SU-DHL-6 (cell line): ENCODE measurements at regions not wholly inside any gene's neighbourhood (a gene's known extent, or its start where the extent isn't known, plus 50 kb on each side); places are given as distances from the start of the nearest gene placed in this dataset.

Experiments
- H2AFZ ChIP-seq: fragments of 200-600 bp; sonication (generic); 2 replicates; pipeline ENCODE4 v1.6.1; 2014; ENCODE audit warnings: low read depth, mild to moderate bottlenecking, moderate library complexity, mixed read lengths, antibody characterized with exemption, low read length; ENCODE audit not compliant: severe bottlenecking
- H3F3A ChIP-seq: fragments of 200-600 bp; shearing (Covaris generic); 2 replicates; pipeline ENCODE4 v1.6.0; 2016; ENCODE audit warnings: antibody characterized with exemption, mild to moderate bottlenecking; ENCODE audit not compliant: insufficient read depth
- H3K27ac ChIP-seq: fragments of 200-600 bp; sonication (generic); 2 replicates; pipeline ENCODE4 v1.5.1; 2016; ENCODE audit warnings: low read depth, mild to moderate bottlenecking, low read length, moderate library complexity, mixed read lengths
- H3K27me3 ChIP-seq: fragments of 200-600 bp; sonication (generic), shearing (Covaris generic); 2 replicates; pipeline ENCODE4 v1.6.0; 2014; ENCODE audit warnings: mild to moderate bottlenecking, low read length
- H3K36me3 ChIP-seq: fragments of 200-600 bp; sonication (generic); 2 replicates; pipeline ENCODE4 v1.6.1; 2014; ENCODE audit warnings: mild to moderate bottlenecking, low read length, mixed read lengths
- H3K4me2 ChIP-seq: fragments of 300-600, 200-600 bp; shearing (Covaris generic), sonication (generic); 2 replicates; pipeline ENCODE4 v1.6.0; 2014; ENCODE audit warnings: low read length, low read depth, mild to moderate bottlenecking; ENCODE audit not compliant: poor library complexity, severe bottlenecking
- H3K4me3 ChIP-seq: fragments of 200-600 bp; sonication (generic); 2 replicates; pipeline ENCODE4 v1.5.1; 2014; ENCODE audit warnings: antibody characterized with exemption, low read length, mild to moderate bottlenecking, mixed read lengths; ENCODE audit not compliant: insufficient read depth, poor library complexity, severe bottlenecking
- H3K79me2 ChIP-seq: fragments of 200-600 bp; sonication (generic); 2 replicates; pipeline ENCODE4 v1.6.1; 2014; ENCODE audit warnings: mild to moderate bottlenecking, low read length, moderate library complexity; ENCODE audit not compliant: insufficient read depth
- H3K9ac ChIP-seq: fragments of 200-600 bp; sonication (generic); 2 replicates; pipeline ENCODE4 v1.7.0; 2014; ENCODE audit warnings: mild to moderate bottlenecking, low read length
- H3K9me2 ChIP-seq: fragments of 200-600 bp; sonication (generic); replicated peaks from 2 replicates; pipeline ENCODE4 v1.6.1; 2014; ENCODE audit warnings: low read length; ENCODE audit not compliant: insufficient read depth
- H3K9me3 ChIP-seq: fragments of 200-600 bp; sonication (generic); 2 replicates; pipeline ENCODE4 v1.6.1; 2014; ENCODE audit warnings: low read length, mixed read lengths; ENCODE audit not compliant: insufficient read depth
- H4K20me1 ChIP-seq: fragments of 200-600 bp; sonication (generic); 2 replicates; pipeline ENCODE4 v1.6.1; 2014; ENCODE audit warnings: low read depth, mild to moderate bottlenecking, antibody characterized with exemption, low read length, moderate library complexity, mixed read lengths
- CTCF ChIP-seq: fragments of 200-600 bp; sonication (generic); IDR thresholded peaks from one replicate; pipeline ENCODE4 v1.5.1; 2017; ENCODE audit warnings: antibody characterized with exemption, mild to moderate bottlenecking, low read length, moderate library complexity; ENCODE audit not compliant: insufficient read depth, poor library complexity, severe bottlenecking
- EZH2phosphoT487 ChIP-seq: fragments of 200-600 bp; sonication (generic), shearing (Covaris generic); conservative IDR thresholded peaks from 2 replicates; pipeline ENCODE4 v1.6.1; 2018; ENCODE audit warnings: mild to moderate bottlenecking, antibody characterized with exemption, low read length, moderate library complexity, mixed read lengths

GRCh38 chr6:50288881-50289280, 239.2 kb upstream of the DEFB112 start:
- H3K9me3 ChIP-seq: no peaks in the 10 kb centered on the region
- no peaks in the 10 kb centered on the region for H3K27me3 ChIP-seq
- H3F3A ChIP-seq: no peaks in the 10 kb centered on the region
- no peak overlapping the region for H3K27ac ChIP-seq
- no peaks in the 10 kb centered on the region for H3K9me2 ChIP-seq
- no peak overlapping the region for H3K4me3 ChIP-seq
- no peak for TF ChIP-seq CTCF
- no peak for TF ChIP-seq EZH2phosphoT487
- no peak overlapping the region for H3K9ac ChIP-seq
- no peaks in the 10 kb centered on the region for H4K20me1 ChIP-seq
- H3K4me2 ChIP-seq: no peak overlapping the region
- no peaks in the 10 kb centered on the region for H3K79me2 ChIP-seq
- H2AFZ ChIP-seq: no peak overlapping the region
- no peaks in the 10 kb centered on the region for H3K36me3 ChIP-seq

GRCh38 chr6:50289366-50289765, 239.6 kb upstream of the DEFB112 start:
- H3K9me2 ChIP-seq: no peaks in the 10 kb centered on the region
- H4K20me1 ChIP-seq: no peaks in the 10 kb centered on the region
- H3K79me2 ChIP-seq: no peaks in the 10 kb centered on the region
- no peaks in the 10 kb centered on the region for H3F3A ChIP-seq
- no peaks in the 10 kb centered on the region for H3K36me3 ChIP-seq
- H3K9me3 ChIP-seq: no peaks in the 10 kb centered on the region
- TF ChIP-seq CTCF: no peak
- TF ChIP-seq EZH2phosphoT487: no peak
- H3K27me3 ChIP-seq: no peaks in the 10 kb centered on the region
- H3K27ac ChIP-seq: no peak overlapping the region
- H2AFZ ChIP-seq: no peak overlapping the region
- H3K4me2 ChIP-seq: no peak overlapping the region
- no peak overlapping the region for H3K4me3 ChIP-seq
- H3K9ac ChIP-seq: no peak overlapping the region

- no peak for TF ChIP-seq EZH2phosphoT487
- TF ChIP-seq CTCF: no peak
- Histone ChIP-seq H4K20me1 (no peaks in the 10 kb centered on the region), H3K9me2 (no peaks in the 10 kb centered on the region), H2AFZ (no peak overlapping the region), H3F3A (no peaks in the 10 kb centered on the region), H3K4me2 (no peak overlapping the region), H3K79me2 (no peaks in the 10 kb centered on the region), H3K27ac (no peak overlapping the region), H3K27me3 (no peaks in the 10 kb centered on the region), H3K36me3 (no peaks in the 10 kb centered on the region), H3K9me3 (peaks cover 3% of the 10 kb centered on the region; the same call in 1 of the 2 replicates), H3K9ac (no peak overlapping the region), H3K4me3 (no peak overlapping the region)
These were observed 251.6 kb upstream of the DEFB112 start for GRCh38 chr6:50301307-50301706.
